ENCODE measurements at regions not wholly inside any gene's neighbourhood (a gene's known extent, or its start where the extent isn't known, plus 50 kb on each side); places are given as distances from the start of the nearest gene placed in this dataset.

GRCh38 chr2:147502711-147503290 is 342.0 kb upstream of the ACVR2A start:
- no peak for DNase-seq (ENCODE audit: low spot score)

GRCh38 chr2:147501968-147502367 is 342.9 kb upstream of the ACVR2A start:
- DNase-seq (ENCODE audit: low spot score), result no peak

- DNase-seq (ENCODE audit: low spot score), result no peak
Observed at GRCh38 chr2:147500819-147501395, 343.9 kb upstream of the ACVR2A start.

DNA sequence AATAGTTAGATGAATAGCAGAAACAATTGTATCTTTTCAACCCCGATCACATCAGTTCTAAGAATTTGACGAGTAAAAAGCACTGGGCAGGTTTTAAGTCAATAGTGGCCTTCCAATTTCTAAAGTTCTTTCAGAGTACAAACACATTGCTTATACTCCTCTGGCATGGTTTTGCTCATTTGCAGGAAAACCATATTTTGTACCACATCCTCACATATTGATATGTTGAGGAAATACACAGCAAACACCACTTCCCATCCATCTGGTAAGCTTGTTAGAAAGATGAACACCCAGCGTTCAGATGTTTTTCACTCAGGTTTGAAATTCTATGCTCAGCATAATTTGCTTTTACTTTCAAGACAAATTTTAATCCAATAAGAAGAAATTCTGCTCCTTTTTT is 344.6 kb upstream of the ACVR2A start:
- no peak for DNase-seq (ENCODE audit: low spot score)

GRCh38 chr2:147499785-147500184 is 345.0 kb upstream of the ACVR2A start:
- DNase-seq (ENCODE audit: low spot score), result no peak

- DNase-seq (ENCODE audit: low spot score), result no peak
Observed at GRCh38 chr2:147495734-147496133, 349.1 kb upstream of the ACVR2A start.

DNA sequence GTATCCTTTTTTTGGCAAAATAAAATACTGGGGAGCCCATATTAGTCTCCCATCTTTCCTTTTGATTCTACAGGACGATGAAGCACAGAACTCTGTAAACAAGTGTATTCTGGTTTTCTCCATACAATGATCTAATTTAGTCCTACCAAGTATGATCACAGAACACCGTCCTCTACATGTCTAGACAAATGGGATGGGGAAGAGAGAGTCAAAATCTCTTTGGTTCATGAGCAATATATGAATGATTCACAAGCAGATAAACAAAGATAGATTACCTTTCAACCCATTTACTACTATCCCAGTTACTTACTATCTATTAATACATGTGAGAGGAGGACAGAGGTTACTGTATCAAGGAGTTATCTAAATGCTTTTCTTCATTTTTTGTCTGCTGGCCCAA is 352.4 kb upstream of the ACVR2A start:
- no peak for DNase-seq (ENCODE audit: low spot score)

- no peak for DNase-seq (ENCODE audit: low spot score)
Observed at GRCh38 chr2:147491506-147491905, 353.3 kb upstream of the ACVR2A start.

- DNase-seq (ENCODE audit: low spot score), result no peak
Observed at GRCh38 chr2:147490401-147491261, 354.2 kb upstream of the ACVR2A start.

DNA sequence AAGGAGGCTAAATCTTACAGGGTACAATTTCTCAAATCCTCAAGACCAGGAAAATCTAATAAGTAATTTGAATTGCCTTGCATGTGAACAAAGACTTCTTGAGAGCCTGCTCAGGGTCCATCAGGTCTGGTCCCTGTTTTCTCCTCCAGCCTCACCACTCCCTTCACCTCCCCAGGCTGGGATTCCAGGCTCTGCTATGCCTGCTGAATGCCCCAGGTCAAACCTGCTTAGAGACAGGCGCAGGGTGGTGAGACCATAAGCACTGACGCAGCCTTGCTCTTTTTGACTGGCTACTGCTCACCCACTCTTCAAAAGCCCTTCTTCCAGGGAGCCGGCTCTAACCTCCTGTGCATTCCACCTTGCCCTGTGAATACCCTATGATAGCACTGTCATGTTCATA is 356.4 kb upstream of the ACVR2A start:
- DNase-seq (ENCODE audit: low spot score), result no peak

DNA sequence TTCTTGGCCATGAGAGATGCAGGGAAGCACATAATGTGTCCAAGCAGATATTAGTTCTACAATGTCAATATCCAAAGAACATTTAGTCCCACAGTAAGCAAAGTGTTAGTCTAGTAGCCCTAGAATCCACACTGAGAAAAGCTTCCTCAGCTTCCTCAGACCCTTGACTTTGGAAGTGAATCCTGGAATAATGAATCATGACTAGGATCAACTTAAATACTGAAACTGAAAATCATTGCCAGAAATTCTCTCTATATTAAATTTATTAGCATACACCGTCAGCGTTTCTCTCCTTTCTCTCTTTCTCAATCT is 356.9 kb upstream of the ACVR2A start:
- DNase-seq (ENCODE audit: low spot score), result no peak

- DNase-seq (ENCODE audit: low spot score), result no peak
Observed at GRCh38 chr2:147487286-147487977, 357.4 kb upstream of the ACVR2A start.

GRCh38 chr2:147485210-147485851 is 359.5 kb upstream of the ACVR2A start:
- DNase-seq (ENCODE audit: low spot score), result no peak

GRCh38 chr2:147483911-147484310 is 360.9 kb upstream of the ACVR2A start:
- no peak for DNase-seq (ENCODE audit: low spot score)

GRCh38 chr2:147482916-147483669 is 361.7 kb upstream of the ACVR2A start:
- no peak for DNase-seq (ENCODE audit: low spot score)

GRCh38 chr2:147482111-147482895 is 362.5 kb upstream of the ACVR2A start:
- no peak for DNase-seq (ENCODE audit: low spot score)

- DNase-seq (ENCODE audit: low spot score), result no peak
Observed at GRCh38 chr2:147479358-147479757, 365.5 kb upstream of the ACVR2A start.

- DNase-seq (ENCODE audit: low spot score), result no peak
Observed at GRCh38 chr2:147473075-147473474, 371.8 kb upstream of the ACVR2A start.

- DNase-seq (ENCODE audit: low spot score), result no peak
Observed at GRCh38 chr2:147471126-147471525, 373.7 kb upstream of the ACVR2A start.

DNA sequence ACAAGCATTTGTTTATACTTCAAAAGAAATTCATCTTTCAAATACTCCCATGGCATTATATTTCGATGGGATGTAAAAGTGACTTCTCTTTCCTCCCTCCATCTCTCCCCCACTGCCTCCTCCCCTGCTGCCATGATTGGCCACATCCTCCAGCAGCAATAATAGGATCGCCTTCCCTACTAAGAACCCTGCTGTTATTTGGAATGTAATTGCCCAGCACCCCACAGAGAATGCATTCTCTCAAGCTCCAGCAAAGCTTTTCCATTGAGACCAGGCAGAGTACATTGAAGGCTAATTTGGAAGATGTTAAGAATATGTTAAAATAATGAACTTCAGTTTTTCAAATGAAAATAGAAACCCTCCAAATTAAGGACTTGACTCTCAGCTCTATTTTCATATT is 375.4 kb upstream of the ACVR2A start:
- no peak for DNase-seq (ENCODE audit: low spot score)

DNA sequence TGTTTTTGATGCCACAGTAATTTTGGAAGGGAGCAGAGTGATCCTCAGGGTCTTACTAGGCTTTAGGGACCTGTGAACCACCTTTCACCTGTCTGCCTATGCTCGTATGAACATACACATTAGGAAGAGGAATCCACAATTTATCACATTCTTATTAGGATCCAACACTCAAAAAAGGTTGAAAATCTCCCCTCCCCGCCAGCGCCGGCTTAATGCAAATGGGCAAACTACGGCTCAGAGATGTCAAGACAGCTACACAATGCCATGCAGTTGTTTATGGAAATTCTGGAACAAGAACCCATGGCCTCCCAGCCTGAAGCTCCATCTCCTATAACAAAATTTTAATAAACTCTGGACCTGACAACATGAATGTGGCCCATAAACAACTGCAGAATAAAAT is 375.9 kb upstream of the ACVR2A start:
- no peak for DNase-seq (ENCODE audit: low spot score)

Data from hematopoietic multipotent progenitor cell treated with erythropoietin and hydrocortisone succinate and interleukin-3 and kit ligand, for 15 days (in vitro differentiated cells).